Left lobe of liver (tissue), 2 donors: ENCODE measurements at regions not wholly inside any gene's neighbourhood (a gene's known extent, or its start where the extent isn't known, plus 50 kb on each side); places are given as distances from the start of the nearest gene placed in this dataset.
"Not testable (repeated sequence)": the region's sequence is repeated elsewhere in the genome, so short reads cannot be mapped to it uniquely, and the experiment has no call there.

Experiments
- ATAC-seq: fragments of 200-7000 bp; cut with Tn5 transposase; one replicate; pipeline ENCODE4 v1.9.1; 2020; ENCODE audit warnings: mild to moderate bottlenecking, moderate library complexity
- DNase-seq: peaks from one replicate; pipeline ENCODE4 v3.0.0-alpha.2; 2020; ENCODE audit warnings: low spot score
- donor health status: DM: no; HTN: no; CAD: no; lungs with moderate emphysema.
- donor health status: DM: no; HTN: yes; CAD: no.

DNA sequence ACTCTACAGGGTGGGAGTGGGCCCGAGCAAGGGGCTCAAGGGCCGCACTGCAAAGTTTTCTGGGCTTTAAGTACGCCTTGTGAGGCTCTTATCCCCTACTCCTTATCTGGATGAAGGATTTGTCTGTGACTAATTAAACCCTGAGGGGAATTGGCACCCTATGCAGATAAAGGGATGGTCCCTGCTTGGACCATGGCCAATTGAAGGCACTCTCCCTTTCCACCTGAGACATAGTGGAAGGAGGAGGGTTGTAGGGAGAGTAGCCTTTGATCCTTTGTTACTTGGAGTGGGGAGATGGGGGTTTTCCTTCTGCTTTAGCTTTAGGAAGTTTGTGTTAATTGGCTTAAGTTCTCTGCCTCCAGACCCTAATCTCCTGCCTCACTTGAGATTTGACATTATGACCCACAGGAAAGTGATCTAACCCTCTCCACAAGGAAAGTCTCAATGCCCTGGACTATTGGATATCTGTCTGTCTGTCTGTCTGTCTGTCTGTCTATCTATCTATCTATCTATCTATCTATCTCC is 1158.8 kb upstream of the SORCS1 start:
- ATAC-seq (no peak), DNase-seq (no peak)

- ATAC-seq, result no peak
These were observed 1155.1 kb upstream of the SORCS1 start for GRCh38 chr10:108319434-108320222.

GRCh38 chr10:108315636-108316035 is 1151.1 kb upstream of the SORCS1 start:
- not testable (repeated sequence) for DNase-seq, ATAC-seq

More at GRCh38 chr10:108319434-108320222, 1155.1 kb upstream of the SORCS1 start:
- DNase-seq, result no peak

- ATAC-seq (no peak), DNase-seq (no peak)
These were observed 1143.4 kb upstream of the SORCS1 start for GRCh38 chr10:108307925-108308312.

DNA sequence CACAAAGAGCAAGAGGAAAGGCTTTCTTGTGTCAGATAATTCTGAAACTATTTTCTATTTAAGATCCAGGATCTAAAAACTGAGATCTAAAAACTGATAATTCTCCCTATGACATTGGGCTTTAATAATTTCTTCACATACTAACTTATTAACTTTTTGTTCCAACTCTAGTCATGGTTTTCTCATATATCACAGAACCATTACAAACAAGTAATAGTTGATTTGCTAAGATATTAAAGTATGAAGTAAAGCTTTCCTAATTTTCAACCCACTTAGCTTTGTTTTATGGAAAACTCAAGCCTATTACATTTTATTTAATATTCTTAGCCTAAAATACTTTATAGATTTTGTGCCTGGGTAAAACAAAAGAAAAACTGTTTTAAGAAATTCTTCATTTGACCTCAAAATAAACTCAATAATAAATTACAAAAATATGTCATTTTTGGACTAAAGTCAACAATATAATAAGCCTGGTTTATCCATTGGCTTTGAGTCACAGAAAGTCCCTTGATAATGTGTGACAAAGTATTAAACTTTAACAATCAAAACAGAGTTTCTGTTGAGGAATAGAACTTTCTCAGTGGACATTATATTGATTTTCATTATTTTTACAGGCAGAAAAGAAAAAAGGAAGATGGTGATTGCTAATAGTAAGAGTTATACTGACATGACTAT is 1142.9 kb upstream of the SORCS1 start:
- ATAC-seq (no peak), DNase-seq (no peak)

DNA sequence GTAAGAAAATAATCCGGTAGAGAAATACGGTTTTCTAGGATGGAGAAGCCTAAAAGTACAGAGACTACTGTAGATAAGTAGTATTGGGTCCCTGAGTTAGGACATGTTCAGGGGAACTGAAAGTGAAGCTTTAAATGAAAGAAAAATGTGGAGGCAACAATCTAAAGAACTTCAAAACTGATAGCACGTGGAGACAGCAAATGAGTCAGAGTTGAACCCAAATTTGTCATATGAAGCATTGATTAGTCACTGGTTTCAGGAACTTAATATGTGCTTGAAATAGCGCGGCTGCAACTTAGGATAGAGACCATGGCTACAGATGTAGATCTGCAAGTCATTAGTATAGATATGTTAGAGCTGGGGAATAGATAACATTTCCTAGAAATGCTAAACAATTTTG is 1138.6 kb upstream of the SORCS1 start:
- DNase-seq (no peak), ATAC-seq (no peak)

GRCh38 chr10:108301002-108301401 is 1136.5 kb upstream of the SORCS1 start:
- DNase-seq (no peak), ATAC-seq (no peak)

- ATAC-seq (no peak), DNase-seq (no peak)
These were observed 1126.3 kb upstream of the SORCS1 start for GRCh38 chr10:108290823-108291222.

DNA sequence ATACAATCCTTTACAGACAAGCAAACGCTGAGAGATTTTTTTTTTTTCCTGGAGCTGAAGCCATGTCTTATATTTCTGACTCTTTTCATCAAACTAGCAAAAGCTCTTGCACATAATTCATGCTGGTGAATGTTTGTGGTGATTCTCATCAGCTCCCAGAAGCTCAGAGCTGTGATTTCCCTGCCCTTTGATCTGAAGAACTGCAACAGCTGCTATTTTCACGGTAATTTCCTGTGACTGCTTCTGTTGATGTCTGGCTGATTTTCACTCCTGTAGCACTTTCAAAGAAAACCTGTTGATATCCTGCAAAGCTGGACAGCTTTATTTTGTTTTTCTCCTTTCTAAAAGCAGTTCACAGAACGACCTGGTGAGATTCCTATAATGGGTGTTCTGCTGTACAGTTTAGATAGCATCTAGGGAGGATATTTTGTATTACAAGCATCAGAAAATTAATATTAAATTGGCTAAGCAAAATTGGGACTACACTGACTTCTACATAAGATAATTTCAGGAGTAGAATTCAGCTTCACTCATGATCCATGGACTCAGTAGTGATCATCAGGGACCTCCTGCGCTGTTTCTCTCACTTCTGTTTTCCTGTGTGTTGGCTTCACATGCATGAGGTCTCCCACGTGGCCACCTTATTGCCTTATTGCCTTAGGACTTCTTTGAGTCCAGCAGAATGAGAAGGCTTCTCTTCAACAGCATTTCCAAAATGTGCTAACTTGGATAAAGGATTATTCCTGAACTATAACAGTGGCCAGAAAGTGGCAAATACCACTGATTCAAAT is 1111.6 kb upstream of the SORCS1 start:
- DNase-seq (no peak), ATAC-seq (no peak)

DNA sequence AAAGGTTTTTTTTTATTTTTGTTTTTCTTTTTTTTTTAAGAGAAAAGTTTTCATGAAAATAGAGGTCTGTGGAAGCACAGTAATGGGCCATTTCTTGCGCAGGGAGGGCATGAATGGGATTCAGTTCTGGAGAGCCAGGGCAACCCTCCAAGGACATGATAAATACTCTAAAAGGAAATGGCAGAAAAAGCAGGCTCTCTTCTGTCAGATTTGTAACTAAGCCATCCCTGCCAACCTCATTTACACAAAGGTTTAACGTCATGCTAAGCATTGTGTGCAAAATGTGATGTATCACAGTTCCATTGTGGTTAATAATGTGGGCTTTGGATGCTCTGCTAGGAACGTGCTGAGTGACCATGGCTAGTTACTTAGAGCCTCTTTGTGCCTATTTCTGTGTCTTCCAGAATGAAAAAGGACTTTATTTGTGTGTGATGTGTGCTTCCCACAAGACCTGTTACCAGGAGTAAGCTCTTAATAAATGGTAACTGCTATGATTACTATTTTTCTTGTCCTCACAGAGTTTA is 1095.9 kb upstream of the SORCS1 start:
- DNase-seq (no peak), ATAC-seq (no peak)

DNA sequence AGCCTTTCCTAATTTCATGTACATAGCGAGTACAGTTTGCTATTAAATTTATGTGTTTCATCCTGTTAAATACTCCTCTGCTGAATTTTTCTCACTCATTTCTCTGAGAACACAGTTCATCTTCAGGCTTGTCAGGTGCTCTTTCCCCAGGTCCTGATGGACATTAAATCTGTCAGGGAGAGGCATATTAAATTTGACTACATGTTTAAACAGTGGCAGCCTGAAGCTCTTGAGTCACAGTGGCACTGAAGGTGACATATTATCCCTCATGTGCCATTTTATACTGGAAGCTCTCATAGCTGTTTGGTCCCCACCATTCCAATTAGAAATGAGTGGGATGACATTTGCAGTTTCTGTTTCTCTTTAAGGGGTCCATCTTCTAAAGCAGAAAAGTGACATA is 1089.6 kb upstream of the SORCS1 start:
- ATAC-seq (no peak), DNase-seq (no peak)

- ATAC-seq, result no peak
- DNase-seq, result no peak
These were observed 1088.3 kb upstream of the SORCS1 start for GRCh38 chr10:108252771-108253170.

DNA sequence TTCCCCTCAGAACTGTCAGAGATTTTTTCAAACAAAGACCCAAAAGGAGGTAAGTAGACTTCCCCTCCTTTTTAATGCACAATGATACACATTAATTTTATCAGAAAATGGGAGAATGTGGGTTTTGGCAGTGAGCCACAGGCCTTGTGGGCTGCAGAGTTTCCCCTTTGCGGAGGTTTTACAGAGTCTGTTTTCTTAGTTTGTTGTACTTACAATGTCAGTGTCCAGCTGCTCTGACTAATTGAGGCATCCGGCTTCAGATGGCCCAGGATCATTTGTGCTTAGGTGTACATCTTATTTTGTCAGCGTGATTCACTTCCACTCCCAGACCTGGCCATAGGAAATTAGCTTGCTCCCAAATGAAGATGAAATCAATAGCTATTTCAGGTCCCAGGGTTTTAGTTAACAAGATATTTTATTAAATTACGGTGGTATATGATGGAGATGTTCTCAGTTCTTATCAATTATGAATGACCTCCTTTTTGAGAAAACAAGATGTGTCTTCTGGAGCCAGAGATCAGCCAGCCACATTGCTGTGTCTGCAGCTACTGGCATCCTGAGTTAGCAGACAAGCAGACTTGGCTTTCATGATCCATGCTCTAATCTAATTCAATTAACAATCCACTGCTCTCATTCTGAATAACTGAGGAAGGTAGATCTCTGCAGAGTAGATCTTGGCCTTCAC is 1086.6 kb upstream of the SORCS1 start:
- DNase-seq (no peak), ATAC-seq (no peak)

- no peak for DNase-seq
- no peak for ATAC-seq
These were observed 1085.4 kb upstream of the SORCS1 start for GRCh38 chr10:108249940-108250339.

GRCh38 chr10:108244443-108245228 is 1080.1 kb upstream of the SORCS1 start:
- DNase-seq (no peak), ATAC-seq (no peak)

DNA sequence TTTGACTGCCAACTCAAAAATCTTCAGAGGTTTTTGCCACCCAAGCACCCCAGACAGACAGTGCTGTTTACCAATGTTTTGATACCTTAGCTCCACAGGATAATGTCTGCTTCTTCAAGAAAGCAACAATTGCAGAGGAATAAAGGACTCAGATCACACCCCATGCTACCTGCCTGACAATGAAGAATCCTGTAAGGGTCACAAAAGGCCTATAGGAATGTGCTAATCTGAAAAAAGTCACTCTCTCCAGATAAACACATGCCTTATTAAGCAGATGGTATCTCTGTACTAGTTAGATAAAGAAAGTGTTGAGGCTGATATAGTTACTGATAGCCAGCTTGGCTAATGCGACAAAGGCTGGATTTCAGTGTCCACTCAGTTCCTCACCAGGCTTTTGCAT is 1076.7 kb upstream of the SORCS1 start:
- ATAC-seq (no peak), DNase-seq (no peak)

- no peak for DNase-seq
- ATAC-seq, result no peak
These were observed 1073.8 kb upstream of the SORCS1 start for GRCh38 chr10:108238261-108238660.

DNA sequence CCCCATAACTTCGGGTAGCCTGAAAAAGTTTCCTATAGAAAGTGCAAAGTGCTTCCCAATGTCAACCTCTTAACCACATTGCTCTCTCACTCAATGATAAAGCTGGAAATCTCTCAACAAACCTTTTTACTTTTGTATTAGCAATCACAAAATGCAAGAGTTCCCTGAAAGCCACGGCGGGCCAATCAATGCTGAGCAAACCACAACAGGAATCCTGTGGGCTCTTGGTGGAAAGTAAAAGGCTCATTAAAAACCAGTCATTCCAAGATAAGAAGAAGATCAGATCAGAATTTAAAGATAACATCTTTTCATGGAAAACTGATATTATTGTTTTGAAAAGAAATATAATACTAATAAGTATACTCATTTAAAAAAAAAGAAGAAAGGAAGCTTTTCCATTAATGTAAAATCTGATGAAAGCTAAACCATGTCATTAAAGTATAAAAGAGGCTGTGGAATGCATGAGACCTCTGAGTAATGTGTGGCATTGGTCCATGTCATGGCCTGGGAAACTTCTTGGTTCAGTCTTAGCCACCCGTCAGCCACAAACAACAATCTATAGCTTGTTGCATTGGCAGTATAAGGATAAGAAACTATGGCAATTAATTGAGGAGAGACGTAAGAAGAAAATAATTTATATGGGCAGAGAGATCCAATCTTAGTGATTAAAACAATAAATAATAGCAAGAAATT is 1066.1 kb upstream of the SORCS1 start:
- ATAC-seq (no peak), DNase-seq (no peak)

DNA sequence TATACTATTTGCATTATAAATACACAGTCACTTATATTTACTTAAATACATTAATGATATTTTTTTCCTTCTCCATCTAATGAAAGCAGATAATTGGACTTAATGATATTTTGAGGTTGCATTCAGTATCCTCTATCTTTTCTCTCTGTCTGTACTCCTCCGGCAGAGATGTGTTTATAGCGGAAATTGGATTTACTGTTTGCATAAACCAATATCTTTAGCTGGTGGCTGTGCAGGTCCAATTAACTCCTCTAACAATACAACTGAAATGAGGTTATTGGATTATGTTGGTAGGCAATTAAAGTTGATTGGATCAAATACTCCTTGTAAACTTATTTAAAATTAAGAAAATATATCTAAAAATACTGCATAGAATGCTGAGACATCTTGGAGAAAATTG is 1044.2 kb upstream of the SORCS1 start:
- ATAC-seq (no peak), DNase-seq (no peak)
